Left ventricle myocardium inferior (tissue), 1 donor: ENCODE measurements at regions not wholly inside any gene's neighbourhood (a gene's known extent, or its start where the extent isn't known, plus 50 kb on each side); places are given as distances from the start of the nearest gene placed in this dataset.

ENCODE experiments used
- DNase-seq: peaks from one replicate; pipeline ENCODE4 v3.0.0-alpha.2; 2020
- H3K27ac ChIP-seq: fragments of 200-600 bp; replicated peaks from 2 replicates; pipeline ENCODE4 v1.8.0; 2021
- H3K27me3 ChIP-seq: fragments of 200-600 bp; 2 replicates; pipeline ENCODE4 v1.8.0; 2021; ENCODE audit warnings: low read depth
- H3K36me3 ChIP-seq: fragments of 200-600 bp; 2 replicates; pipeline ENCODE4 v1.8.0; 2021
- H3K4me1 ChIP-seq: fragments of 200-600 bp; 2 replicates; pipeline ENCODE4 v1.8.0; 2021
- H3K4me3 ChIP-seq: fragments of 200-600 bp; 2 replicates; pipeline ENCODE4 v1.8.0; 2021; ENCODE audit warnings: mild to moderate bottlenecking, moderate library complexity
- H3K9me3 ChIP-seq: fragments of 200-600 bp; replicated peaks from 2 replicates; pipeline ENCODE4 v1.8.0; 2021
- CTCF ChIP-seq: fragments of 200-600 bp; IDR thresholded peaks from 2 replicates; pipeline ENCODE4 v1.8.0; 2021; ENCODE audit warnings: antibody characterized with exemption, mild to moderate bottlenecking, borderline replicate concordance
- intact Hi-C: fragments of 100-400 bp; cut with micrococcal nuclease; formaldehyde crosslinking; loops from one replicate; pipeline ENCODE4 v1.11.0; 2022
- donor health status: DM: no; HTN: yes; CAD: no; lungs with severe emphysema.

- peaks cover 15% of the 10 kb centered on the region for H3K9me3 ChIP-seq
- no peak overlapping the region for H3K4me3 ChIP-seq
- H3K4me1 ChIP-seq, result no peaks in the 10 kb centered on the region
- H3K36me3 ChIP-seq, result no peaks in the 10 kb centered on the region
- intact Hi-C loops, result no loop called here
- no peaks in the 10 kb centered on the region for H3K27me3 ChIP-seq
- DNase-seq, result no peak
- no peak for TF ChIP-seq CTCF
- no peak overlapping the region for H3K27ac ChIP-seq
These were observed 127.8 kb upstream of the FAT1 start for GRCh38 chr4:186851291-186852072.

GRCh38 chr4:186852073-186852420 is 128.4 kb upstream of the FAT1 start:
- no peak for TF ChIP-seq CTCF
- Histone ChIP-seq H3K9me3 (peaks cover 15% of the 10 kb centered on the region), H3K27me3 (no peaks in the 10 kb centered on the region), H3K4me3 (no peak overlapping the region), H3K36me3 (no peaks in the 10 kb centered on the region), H3K4me1 (no peaks in the 10 kb centered on the region), H3K27ac (no peak overlapping the region)
- DNase-seq, result no peak
- intact Hi-C loops, result no loop called here

GRCh38 chr4:186852964-186853391 is 129.3 kb upstream of the FAT1 start:
- Histone ChIP-seq H3K36me3 (no peaks in the 10 kb centered on the region), H3K27me3 (no peaks in the 10 kb centered on the region), H3K27ac (no peak overlapping the region), H3K4me3 (no peak overlapping the region), H3K9me3 (peaks cover 15% of the 10 kb centered on the region), H3K4me1 (no peaks in the 10 kb centered on the region)
- no peak for DNase-seq
- no peak for TF ChIP-seq CTCF
- intact Hi-C loops, result no loop called here

GRCh38 chr4:186854256-186854655 is 130.6 kb upstream of the FAT1 start:
- Histone ChIP-seq H3K27me3 (no peaks in the 10 kb centered on the region), H3K4me3 (no peak overlapping the region), H3K4me1 (no peaks in the 10 kb centered on the region), H3K36me3 (no peaks in the 10 kb centered on the region), H3K9me3 (peaks cover 15% of the 10 kb centered on the region), H3K27ac (no peak overlapping the region)
- TF ChIP-seq CTCF, result no peak
- intact Hi-C loops, result no loop called here
- DNase-seq, result no peak

- no peak for TF ChIP-seq CTCF
- Histone ChIP-seq H3K27me3 (no peaks in the 10 kb centered on the region), H3K4me1 (no peaks in the 10 kb centered on the region), H3K9me3 (peaks cover 11% of the 10 kb centered on the region), H3K36me3 (no peaks in the 10 kb centered on the region), H3K4me3 (no peak overlapping the region), H3K27ac (no peak overlapping the region)
- intact Hi-C loops, result no loop called here
- DNase-seq, result no peak
These were observed 131.5 kb upstream of the FAT1 start for GRCh38 chr4:186855111-186855510.
